K562 (cell line): ENCODE measurements at regions not wholly inside any gene's neighbourhood (a gene's known extent, or its start where the extent isn't known, plus 50 kb on each side); places are given as distances from the start of the nearest gene placed in this dataset.

Experiments used
- ATAC-seq: fragments of 200-7000 bp; cut with Tn5 transposase; 3 replicates; pipeline ENCODE4 v1.9.1; 2020; ENCODE audit warnings: moderate library complexity
- BruUV-seq: library from RNA; stranded (reverse); fragments of 400-500 nt; replicated peaks from 2 replicates; lab custom pipeline; 2021; lab: Mats Ljungman, UMichigan
- CTCF ChIA-PET: fragments of 300-600 bp; formaldehyde crosslinking; extraction: SDS; loops from one replicate; lab custom pipeline; 2021; ENCODE audit warnings: low intra/inter-chr PET ratio; lab: Yijun Ruan, JAX
- POLR2A ChIA-PET: fragments of 300-600, 350-650 bp; sonication (Branson Sonifier 250); formaldehyde crosslinking; extraction: SDS; loops from one replicate; lab custom pipeline; 2021; ENCODE audit warnings: antibody characterized with exemption, inconsistent platforms; lab: Yijun Ruan, JAX
- DNase-seq, 4 experiments: peaks; one replicate each; pipeline versions ENCODE4 v3.0.0 to v3.0.0-alpha.2; 2011 to 2018; ENCODE audit warnings: low spot score in 3 of 4, mixed read lengths in 3 of 4; ENCODE audit errors: extremely low read depth in 1 of 4
- FAIRE-seq: peaks from 2 replicates; lab custom pipeline; 2011; peaks lifted over from hg19 to GRCh38; lab: Jason Lieb, UNC
- H2AFZ ChIP-seq: 2 replicates; pipeline ENCODE4 v1.6.0; 2011; ENCODE audit warnings: low read depth, low read length, control low read depth, inconsistent platforms
- H3K27ac ChIP-seq: fragments of 200-600 bp; 3 replicates; pipeline ENCODE4 v1.8.0; 2011; ENCODE audit warnings: low read depth, mild to moderate bottlenecking, control low read depth, inconsistent platforms, low read length, moderate library complexity, mixed read lengths; ENCODE audit errors: extremely low read depth
- H3K27me3 ChIP-seq, 2 experiments: fragments of 300-600 bp in 1 of 2; 2 replicates in 1 of 2; 3 replicates in 1 of 2; pipeline versions ENCODE4 v1.6.0 to v1.8.0; 2011; ENCODE audit warnings: inconsistent platforms in 2 of 2, low read length in 2 of 2, mild to moderate bottlenecking in 1 of 2, mixed read lengths in 1 of 2, moderate library complexity in 1 of 2; ENCODE audit not compliant: control insufficient read depth in 2 of 2, insufficient read depth in 2 of 2
- H3K36me3 ChIP-seq: fragments of 300-600 bp; 3 replicates; pipeline ENCODE4 v1.8.0; 2011; ENCODE audit warnings: mild to moderate bottlenecking, low read length, inconsistent platforms; ENCODE audit not compliant: control insufficient read depth, insufficient read depth
- H3K4me1 ChIP-seq, 2 experiments: fragments of 200-600 bp in 1 of 2; replicated peaks in 1 of 2; 2 replicates in 1 of 2; 3 replicates in 1 of 2; pipeline versions ENCODE4 v1.5.1 to v1.8.0; 2011; ENCODE audit warnings: inconsistent platforms in 2 of 2, low read length in 2 of 2, mild to moderate bottlenecking in 1 of 2, mixed read lengths in 1 of 2, moderate library complexity in 1 of 2; ENCODE audit not compliant: control insufficient read depth in 2 of 2, insufficient read depth in 2 of 2
- H3K4me2 ChIP-seq: 2 replicates; pipeline ENCODE4 v1.6.1; 2011; ENCODE audit warnings: low read length, control low read depth, inconsistent platforms, mixed read lengths; ENCODE audit not compliant: insufficient read depth
- H3K4me3 ChIP-seq: fragments of 200-600 bp; sonication (generic), shearing (Covaris generic); 2 replicates; pipeline ENCODE4 v1.5.1; 2016; ENCODE audit warnings: control low read depth, inconsistent platforms
- H3K79me2 ChIP-seq: fragments of 200-600 bp; 3 replicates; pipeline ENCODE4 v1.8.0; 2011; ENCODE audit warnings: low read length, inconsistent platforms; ENCODE audit not compliant: control insufficient read depth, insufficient read depth
- H3K9ac ChIP-seq, 2 experiments: 2 replicates each; pipeline versions ENCODE4 v1.6.0 to v1.6.1; 2011; ENCODE audit warnings: low read depth in 2 of 2, low read length in 2 of 2, control low read depth in 1 of 2, inconsistent platforms in 1 of 2, mild to moderate bottlenecking in 1 of 2, mixed read lengths in 1 of 2; ENCODE audit not compliant: insufficient read depth in 1 of 2
- H3K9me1 ChIP-seq: one replicate; pipeline ENCODE4 v1.6.0; 2011; ENCODE audit warnings: inconsistent platforms, mild to moderate bottlenecking, low read length, moderate library complexity; ENCODE audit not compliant: control insufficient read depth, insufficient read depth
- H3K9me3 ChIP-seq: replicated peaks from 2 replicates; pipeline ENCODE4 v1.5.1; 2011; ENCODE audit warnings: low read depth, low read length, inconsistent platforms; ENCODE audit not compliant: control insufficient read depth, insufficient read depth
- H4K20me1 ChIP-seq: replicated peaks from 2 replicates; pipeline ENCODE4 v1.6.1; 2011; ENCODE audit warnings: low read length, inconsistent platforms, mixed read lengths; ENCODE audit not compliant: control insufficient read depth, insufficient read depth
- ELF4 ChIP-seq: fragments of 450-650 bp; formaldehyde crosslinking; IDR thresholded peaks from 2 replicates; pipeline ENCODE4 v1.4.0; 2022; ENCODE audit warnings: missing genetic modification characterization
- LARP7 ChIP-seq: fragments of 450-650 bp; IDR thresholded peaks from 2 replicates; pipeline ENCODE4 v1.6.1; 2016
- LEF1 ChIP-seq: fragments of 450-650 bp; IDR thresholded peaks from 2 replicates; pipeline ENCODE4 v1.6.1; 2016; ENCODE audit warnings: mild to moderate bottlenecking
- MTF1 ChIP-seq: fragments of 250-450 bp; sonication (Bioruptor Pico); IDR thresholded peaks from 2 replicates; pipeline ENCODE4 v1.9.0; 2021; ENCODE audit warnings: moderate library complexity, mild to moderate bottlenecking, inconsistent platforms, borderline replicate concordance
- NR2C2 ChIP-seq, 2 experiments: fragments of 200-800 bp in 1 of 2; sonication (Bioruptor generic) in 1 of 2; sonication (generic) in 1 of 2; formaldehyde crosslinking in 1 of 2; IDR thresholded peaks; 2 replicates each; pipeline versions ENCODE4 v1.6.1 to v1.8.0; 2016 to 2022; ENCODE audit warnings: mild to moderate bottlenecking in 1 of 2, missing compliant biosample characterization in 1 of 2, missing genetic modification characterization in 1 of 2, missing genetic modification reagents in 1 of 2
- SUPT5H ChIP-seq: fragments of 450-650 bp; IDR thresholded peaks from 2 replicates; pipeline ENCODE4 v1.6.1; 2016
- TAF15 ChIP-seq: fragments of 200-400 bp; formaldehyde crosslinking; IDR thresholded peaks from 2 replicates; pipeline ENCODE4 v1.6.1; 2017; ENCODE audit warnings: mild to moderate bottlenecking, low read depth, low read length, moderate library complexity
- THRAP3 ChIP-seq: fragments of 450-650 bp; IDR thresholded peaks from 2 replicates; pipeline ENCODE4 v1.6.1; 2016; ENCODE audit warnings: mild to moderate bottlenecking, inconsistent platforms, borderline replicate concordance
- U2AF1 ChIP-seq: fragments of 200-400 bp; formaldehyde crosslinking; optimal IDR thresholded peaks from 2 replicates; pipeline ENCODE3; 2017; ENCODE audit warnings: mild to moderate bottlenecking, low read depth, low read length, moderate library complexity
- ZNF224 ChIP-seq: sonication (generic); formaldehyde crosslinking; IDR thresholded peaks from 2 replicates; pipeline ENCODE4 v1.8.0; 2022; ENCODE audit warnings: mild to moderate bottlenecking, missing genetic modification reagents
- WGBS: fragments of 100-300 bp; shearing (Covaris generic); methylation state at CpG from one replicate; pipeline ENCODE4 v1.1.6; 2016; ENCODE audit warnings: low coverage, mixed read lengths; ENCODE audit not compliant: insufficient coverage; ENCODE audit errors: missing lambda C conversion rate; 5-methylcytosine and 5-hydroxymethylcytosine counted together
- in situ Hi-C: fragments of 300-500 bp; cut with MboI; formaldehyde crosslinking; loops from 4 replicates; pipeline ENCODE4 v1.15.0; 2018; ENCODE audit warnings: inconsistent platforms, mixed read lengths
- intact Hi-C: fragments of 100-400 bp; cut with micrococcal nuclease; formaldehyde crosslinking; loops from 2 replicates; pipeline ENCODE4 v1.14.2; 2022
- TF ChIP-seq, protein P1 (sequence below): fragments of 450-650 bp; formaldehyde crosslinking; IDR thresholded peaks from 2 replicates; pipeline ENCODE4 v1.4.0; 2020; ENCODE audit warnings: mild to moderate bottlenecking, moderate library complexity
- TF ChIP-seq, protein P2 (sequence below): fragments of 250-450 bp; sonication (Bioruptor Pico); IDR thresholded peaks from 2 replicates; pipeline ENCODE4 v1.8.0; 2021; ENCODE audit warnings: moderate library complexity, mild to moderate bottlenecking, inconsistent platforms
- TF ChIP-seq, protein P3 (sequence below): fragments of 450-650 bp; IDR thresholded peaks from 2 replicates; pipeline ENCODE4 v1.6.1; 2018; ENCODE audit not compliant: partially characterized antibody
- TF ChIP-seq, protein P4 (sequence below): fragments of 450-650 bp; conservative IDR thresholded peaks from 2 replicates; pipeline ENCODE4 v1.6.1; 2016; ENCODE audit warnings: missing genetic modification characterization, low read depth, mild to moderate bottlenecking, missing compliant biosample characterization, moderate library complexity

DNA sequence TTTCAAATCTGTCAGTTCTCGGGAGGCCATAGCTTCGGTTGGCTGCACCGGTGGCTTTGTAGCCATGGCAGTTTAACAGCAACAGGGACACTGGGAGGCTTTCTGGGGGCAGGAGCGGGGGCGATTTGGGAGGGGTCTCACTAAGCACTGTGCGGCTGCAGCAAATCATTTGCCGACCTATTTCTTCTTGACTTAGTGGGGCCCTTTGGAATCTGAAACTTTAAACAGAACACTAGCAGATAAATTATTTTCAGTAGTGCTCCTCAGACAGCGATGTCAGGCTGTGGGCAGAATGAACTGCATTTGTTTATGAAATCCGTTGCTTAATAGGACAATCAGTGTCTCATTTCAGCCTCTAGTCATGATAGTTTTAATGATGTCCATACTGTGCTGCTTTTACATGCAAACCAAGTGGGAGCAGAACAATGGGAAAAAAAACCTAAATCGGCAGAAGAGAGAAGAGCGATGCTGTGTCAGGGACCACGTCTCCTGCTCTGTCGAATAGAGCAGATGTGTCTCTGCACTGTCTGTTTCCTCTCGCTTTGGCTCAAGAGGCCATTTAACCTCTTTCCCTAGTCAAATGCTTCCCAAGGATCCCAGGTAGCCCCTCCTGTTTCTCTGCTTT, 211.9 kb downstream of the OLFM4 start:
- ChIA-PET POLR2A (no interaction called here), CTCF (no interaction called here)
- H4K20me1 ChIP-seq = no peaks in the 10 kb centered on the region
- no peak overlapping the region for H3K9ac ChIP-seq
- no peaks in the 10 kb centered on the region for H3K27me3 ChIP-seq
- H3K4me3 ChIP-seq = no peak overlapping the region
- no peaks in the 10 kb centered on the region for H3K9me1 ChIP-seq
- DNase-seq (no peak), FAIRE-seq (no peak), ATAC-seq (no peak)
- H3K9me3 ChIP-seq = no peaks in the 10 kb centered on the region
- no TSS peak for BruUV-seq
- H3K79me2 ChIP-seq = no peaks in the 10 kb centered on the region
- intact Hi-C loops (no loop called here), in situ Hi-C loops (no loop called here)
- 1% methylated on average over 12 of the region's 14 CpGs for WGBS
- H3K27ac ChIP-seq = no peak overlapping the region
- H3K36me3 ChIP-seq = no peaks in the 10 kb centered on the region
- H2AFZ ChIP-seq = no peak overlapping the region
- no peaks in the 10 kb centered on the region for H3K4me1 ChIP-seq
- H3K4me2 ChIP-seq = no peak overlapping the region
- TF ChIP-seq LARP7 (no peak), TAF15 (no peak), ELF4 (CRISPR knock-in tag) (no peak), MTF1 (CRISPR knock-in tag) (no peak), U2AF1 (no peak), THRAP3 (no peak), ZNF224 (no peak), SUPT5H (no peak), LEF1 (no peak), NR2C2 (CRISPR knock-in tag; IDR thresholded peaks at IDR 0.05) (no peak), NR2C2 (tag; IDR thresholded peaks at IDR 0.05) (no peak)
- TF ChIP-seq, protein P1, sequence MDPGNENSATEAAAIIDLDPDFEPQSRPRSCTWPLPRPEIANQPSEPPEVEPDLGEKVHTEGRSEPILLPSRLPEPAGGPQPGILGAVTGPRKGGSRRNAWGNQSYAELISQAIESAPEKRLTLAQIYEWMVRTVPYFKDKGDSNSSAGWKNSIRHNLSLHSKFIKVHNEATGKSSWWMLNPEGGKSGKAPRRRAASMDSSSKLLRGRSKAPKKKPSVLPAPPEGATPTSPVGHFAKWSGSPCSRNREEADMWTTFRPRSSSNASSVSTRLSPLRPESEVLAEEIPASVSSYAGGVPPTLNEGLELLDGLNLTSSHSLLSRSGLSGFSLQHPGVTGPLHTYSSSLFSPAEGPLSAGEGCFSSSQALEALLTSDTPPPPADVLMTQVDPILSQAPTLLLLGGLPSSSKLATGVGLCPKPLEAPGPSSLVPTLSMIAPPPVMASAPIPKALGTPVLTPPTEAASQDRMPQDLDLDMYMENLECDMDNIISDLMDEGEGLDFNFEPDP (CRISPR knock-in tag) = no peak
- TF ChIP-seq, protein P2, sequence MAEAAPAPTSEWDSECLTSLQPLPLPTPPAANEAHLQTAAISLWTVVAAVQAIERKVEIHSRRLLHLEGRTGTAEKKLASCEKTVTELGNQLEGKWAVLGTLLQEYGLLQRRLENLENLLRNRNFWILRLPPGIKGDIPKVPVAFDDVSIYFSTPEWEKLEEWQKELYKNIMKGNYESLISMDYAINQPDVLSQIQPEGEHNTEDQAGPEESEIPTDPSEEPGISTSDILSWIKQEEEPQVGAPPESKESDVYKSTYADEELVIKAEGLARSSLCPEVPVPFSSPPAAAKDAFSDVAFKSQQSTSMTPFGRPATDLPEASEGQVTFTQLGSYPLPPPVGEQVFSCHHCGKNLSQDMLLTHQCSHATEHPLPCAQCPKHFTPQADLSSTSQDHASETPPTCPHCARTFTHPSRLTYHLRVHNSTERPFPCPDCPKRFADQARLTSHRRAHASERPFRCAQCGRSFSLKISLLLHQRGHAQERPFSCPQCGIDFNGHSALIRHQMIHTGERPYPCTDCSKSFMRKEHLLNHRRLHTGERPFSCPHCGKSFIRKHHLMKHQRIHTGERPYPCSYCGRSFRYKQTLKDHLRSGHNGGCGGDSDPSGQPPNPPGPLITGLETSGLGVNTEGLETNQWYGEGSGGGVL (CRISPR knock-in tag) = no peak
- TF ChIP-seq, protein P3, sequence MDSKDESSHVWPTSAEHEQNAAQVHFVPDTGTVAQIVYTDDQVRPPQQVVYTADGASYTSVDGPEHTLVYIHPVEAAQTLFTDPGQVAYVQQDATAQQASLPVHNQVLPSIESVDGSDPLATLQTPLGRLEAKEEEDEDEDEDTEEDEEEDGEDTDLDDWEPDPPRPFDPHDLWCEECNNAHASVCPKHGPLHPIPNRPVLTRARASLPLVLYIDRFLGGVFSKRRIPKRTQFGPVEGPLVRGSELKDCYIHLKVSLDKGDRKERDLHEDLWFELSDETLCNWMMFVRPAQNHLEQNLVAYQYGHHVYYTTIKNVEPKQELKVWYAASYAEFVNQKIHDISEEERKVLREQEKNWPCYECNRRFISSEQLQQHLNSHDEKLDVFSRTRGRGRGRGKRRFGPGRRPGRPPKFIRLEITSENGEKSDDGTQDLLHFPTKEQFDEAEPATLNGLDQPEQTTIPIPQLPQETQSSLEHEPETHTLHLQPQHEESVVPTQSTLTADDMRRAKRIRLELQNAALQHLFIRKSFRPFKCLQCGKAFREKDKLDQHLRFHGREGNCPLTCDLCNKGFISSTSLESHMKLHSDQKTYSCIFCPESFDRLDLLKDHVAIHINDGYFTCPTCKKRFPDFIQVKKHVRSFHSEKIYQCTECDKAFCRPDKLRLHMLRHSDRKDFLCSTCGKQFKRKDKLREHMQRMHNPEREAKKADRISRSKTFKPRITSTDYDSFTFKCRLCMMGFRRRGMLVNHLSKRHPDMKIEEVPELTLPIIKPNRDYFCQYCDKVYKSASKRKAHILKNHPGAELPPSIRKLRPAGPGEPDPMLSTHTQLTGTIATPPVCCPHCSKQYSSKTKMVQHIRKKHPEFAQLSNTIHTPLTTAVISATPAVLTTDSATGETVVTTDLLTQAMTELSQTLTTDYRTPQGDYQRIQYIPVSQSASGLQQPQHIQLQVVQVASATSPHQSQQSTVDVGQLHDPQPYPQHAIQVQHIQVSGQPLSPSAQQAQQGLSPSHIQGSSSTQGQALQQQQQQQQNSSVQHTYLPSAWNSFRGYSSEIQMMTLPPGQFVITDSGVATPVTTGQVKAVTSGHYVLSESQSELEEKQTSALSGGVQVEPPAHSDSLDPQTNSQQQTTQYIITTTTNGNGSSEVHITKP = no peak
- TF ChIP-seq, protein P4, sequence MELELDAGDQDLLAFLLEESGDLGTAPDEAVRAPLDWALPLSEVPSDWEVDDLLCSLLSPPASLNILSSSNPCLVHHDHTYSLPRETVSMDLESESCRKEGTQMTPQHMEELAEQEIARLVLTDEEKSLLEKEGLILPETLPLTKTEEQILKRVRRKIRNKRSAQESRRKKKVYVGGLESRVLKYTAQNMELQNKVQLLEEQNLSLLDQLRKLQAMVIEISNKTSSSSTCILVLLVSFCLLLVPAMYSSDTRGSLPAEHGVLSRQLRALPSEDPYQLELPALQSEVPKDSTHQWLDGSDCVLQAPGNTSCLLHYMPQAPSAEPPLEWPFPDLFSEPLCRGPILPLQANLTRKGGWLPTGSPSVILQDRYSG = no peak
